DOHH2 (cell line): ENCODE measurements at regions not wholly inside any gene's neighbourhood (a gene's known extent, or its start where the extent isn't known, plus 50 kb on each side); places are given as distances from the start of the nearest gene placed in this dataset.

Experiments used
- CTCF ChIP-seq: fragments of 200-600 bp; sonication (generic); IDR thresholded peaks from one replicate; pipeline ENCODE4 v1.5.1; 2014; ENCODE audit warnings: antibody characterized with exemption, mild to moderate bottlenecking, low read depth, low read length; ENCODE audit not compliant: poor library complexity, severe bottlenecking
- EZH2phosphoT487 ChIP-seq: fragments of 200-600 bp; sonication (generic); IDR thresholded peaks from 2 replicates; pipeline ENCODE4 v1.6.1; 2017; ENCODE audit warnings: borderline replicate concordance, mild to moderate bottlenecking, antibody characterized with exemption, low read length, moderate library complexity, mixed read lengths

GRCh38 chr10:59587756-59588140 lies 121.9 kb downstream of the SLC16A9 start:
- TF ChIP-seq CTCF (no peak), EZH2phosphoT487 (no peak)
